ENCODE measurements at regions not wholly inside any gene's neighbourhood (a gene's known extent, or its start where the extent isn't known, plus 50 kb on each side); places are given as distances from the start of the nearest gene placed in this dataset.

GRCh38 chr7:131964203-131964602, 407.8 kb upstream of the PODXL start:
- Mint-ChIP-seq H3K27ac (no peak overlapping the region), H3K4me3 (no peak overlapping the region), H3K4me1 (ENCODE audit: low read depth) (no peaks in the 10 kb centered on the region), H3K9me3 (no peaks in the 10 kb centered on the region), H3K36me3 (ENCODE audit: low read depth) (no peaks in the 10 kb centered on the region), H3K27me3 (no peaks in the 10 kb centered on the region)
- intact Hi-C loops (cut with micrococcal nuclease), result no loop called here

DNA sequence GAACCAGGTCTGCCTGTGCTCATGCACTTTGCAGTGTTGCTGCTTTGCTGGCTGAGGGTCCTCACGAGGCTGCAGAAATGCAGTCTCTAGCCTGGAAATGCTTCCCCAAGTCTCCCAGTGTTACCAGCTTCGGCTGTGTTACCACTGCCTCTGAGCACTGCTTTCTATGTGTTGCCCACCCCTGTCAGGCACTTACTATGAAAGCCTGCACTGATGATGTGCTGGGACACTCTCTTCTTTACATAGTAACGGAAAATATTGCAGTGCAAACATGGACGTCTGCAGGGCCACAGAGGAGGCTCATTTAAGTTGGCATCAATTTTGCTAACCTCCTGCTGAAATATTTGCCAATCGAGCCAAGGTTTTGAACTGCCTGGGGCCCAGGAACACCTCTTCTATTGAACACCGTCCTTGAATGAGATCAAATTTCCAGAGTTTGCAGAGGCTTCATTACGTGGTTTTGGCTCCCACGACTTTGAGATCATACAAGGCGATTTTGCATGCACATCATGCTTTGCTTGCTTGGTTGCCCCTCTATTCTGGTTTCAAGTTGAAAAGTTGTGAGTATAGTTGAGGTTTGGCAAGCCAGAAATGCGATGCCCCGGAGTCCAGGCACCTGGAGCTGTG, 404.7 kb upstream of the PODXL start:
- no peaks in the 10 kb centered on the region for H3K36me3 Mint-ChIP-seq (ENCODE audit: low read depth)
- H3K27me3 Mint-ChIP-seq, result no peaks in the 10 kb centered on the region
- no peak overlapping the region for H3K4me3 Mint-ChIP-seq
- no peak overlapping the region for H3K27ac Mint-ChIP-seq
- no peaks in the 10 kb centered on the region for H3K4me1 Mint-ChIP-seq (ENCODE audit: low read depth)
- no peaks in the 10 kb centered on the region for H3K9me3 Mint-ChIP-seq
- intact Hi-C loops (cut with micrococcal nuclease), result no loop called here

DNA sequence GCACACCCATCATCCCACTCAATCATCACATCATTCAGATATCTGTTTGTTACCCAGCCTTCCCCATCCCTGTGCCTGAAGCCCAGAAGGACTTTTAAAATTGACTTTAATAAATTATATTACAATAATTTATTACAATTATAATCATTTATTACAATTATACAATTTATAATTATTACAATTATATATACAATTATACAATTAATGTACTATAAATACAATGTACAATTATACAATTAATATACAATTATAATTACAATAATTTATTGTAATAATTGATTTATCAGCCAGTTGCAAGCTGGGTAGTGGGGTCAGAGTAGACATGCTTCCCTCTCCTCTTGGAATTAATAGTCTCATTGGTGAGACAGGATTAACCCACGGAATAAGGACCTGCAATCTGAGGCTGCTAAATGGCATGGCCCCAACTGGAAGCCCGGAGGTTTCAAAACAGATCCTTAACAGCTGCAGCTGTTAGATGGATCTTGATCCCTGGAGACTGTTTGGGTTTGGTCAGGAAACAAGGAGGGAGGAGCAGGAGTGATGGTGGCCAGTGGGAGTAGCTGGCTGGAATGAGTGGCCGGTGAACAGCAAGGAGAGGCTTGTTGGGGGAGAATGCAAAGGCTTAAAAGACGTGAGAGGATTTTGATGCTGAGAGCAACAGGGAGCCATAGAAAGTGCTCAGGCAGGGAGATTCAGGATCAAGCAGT, 402.8 kb upstream of the PODXL start:
- Mint-ChIP-seq H3K27ac (no peak overlapping the region), H3K27me3 (peaks cover 2% of the 10 kb centered on the region)

DNA sequence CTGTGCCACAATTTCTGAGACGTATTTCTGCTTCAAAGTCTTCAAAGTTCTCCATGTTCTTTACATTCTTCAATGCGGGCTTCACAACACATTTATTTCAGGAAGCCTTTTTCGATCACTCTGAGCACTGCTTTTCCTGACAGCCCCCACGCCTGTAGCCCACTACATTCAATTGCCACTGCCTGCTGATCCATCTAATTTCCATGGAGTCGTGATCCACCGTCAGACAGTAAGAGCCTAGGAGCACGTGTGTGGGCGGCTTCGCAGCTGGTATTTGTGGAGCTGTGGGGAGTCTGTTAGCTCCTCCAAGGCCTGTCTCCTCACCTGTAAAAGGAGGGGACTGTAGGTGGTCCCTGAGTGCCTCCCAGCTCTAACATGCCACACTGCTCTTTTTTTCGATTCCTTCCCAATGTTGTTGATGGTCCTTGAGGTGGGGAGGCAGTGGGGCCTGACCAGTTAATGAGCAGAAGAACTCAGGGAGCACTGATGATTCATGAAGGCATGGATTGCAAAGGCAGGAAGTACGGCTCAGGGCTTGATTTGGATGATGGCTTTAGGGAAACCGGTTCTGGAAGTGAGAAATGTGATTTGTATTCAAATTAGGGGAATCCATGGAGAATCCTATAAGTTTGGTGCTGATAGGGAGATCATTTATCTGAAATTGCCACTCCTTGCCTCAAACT, 401.1 kb upstream of the PODXL start:
- no peaks in the 10 kb centered on the region for H3K36me3 Mint-ChIP-seq (ENCODE audit: low read depth)
- peaks cover 4% of the 10 kb centered on the region for H3K27me3 Mint-ChIP-seq
- H3K9me3 Mint-ChIP-seq, result no peaks in the 10 kb centered on the region
- no peak overlapping the region for H3K4me3 Mint-ChIP-seq
- H3K27ac Mint-ChIP-seq, result no peak overlapping the region
- H3K4me1 Mint-ChIP-seq (ENCODE audit: low read depth), result no peaks in the 10 kb centered on the region
- intact Hi-C loops (cut with micrococcal nuclease), result no loop called here

More for the DNA sequence above, 402.8 kb upstream of the PODXL start:
- Mint-ChIP-seq H3K4me1 (ENCODE audit: low read depth) (no peaks in the 10 kb centered on the region), H3K36me3 (ENCODE audit: low read depth) (no peaks in the 10 kb centered on the region), H3K9me3 (no peaks in the 10 kb centered on the region), H3K4me3 (no peak overlapping the region)
- intact Hi-C loops (cut with micrococcal nuclease), result no loop called here

- Mint-ChIP-seq H3K4me3 (no peak overlapping the region), H3K27ac (no peak overlapping the region), H3K36me3 (ENCODE audit: low read depth) (no peaks in the 10 kb centered on the region), H3K9me3 (no peaks in the 10 kb centered on the region), H3K4me1 (ENCODE audit: low read depth) (no peaks in the 10 kb centered on the region), H3K27me3 (peaks cover 4% of the 10 kb centered on the region)
- intact Hi-C loops (cut with micrococcal nuclease), result no loop called here
These were observed 400.4 kb upstream of the PODXL start for GRCh38 chr7:131956864-131957263.

- no peaks in the 10 kb centered on the region for H3K4me1 Mint-ChIP-seq (ENCODE audit: low read depth)
- H3K9me3 Mint-ChIP-seq, result no peaks in the 10 kb centered on the region
- no peak overlapping the region for H3K4me3 Mint-ChIP-seq
- no peaks in the 10 kb centered on the region for H3K36me3 Mint-ChIP-seq (ENCODE audit: low read depth)
- H3K27ac Mint-ChIP-seq, result no peak overlapping the region
- intact Hi-C loops (cut with micrococcal nuclease), result no loop called here
- H3K27me3 Mint-ChIP-seq, result peaks cover 4% of the 10 kb centered on the region
These were observed 399.3 kb upstream of the PODXL start for GRCh38 chr7:131955679-131956078.

GRCh38 chr7:131953184-131953583, 396.8 kb upstream of the PODXL start:
- Mint-ChIP-seq H3K4me1 (ENCODE audit: low read depth) (no peaks in the 10 kb centered on the region), H3K4me3 (no peak overlapping the region), H3K27ac (no peak overlapping the region), H3K9me3 (no peaks in the 10 kb centered on the region), H3K36me3 (ENCODE audit: low read depth) (no peaks in the 10 kb centered on the region), H3K27me3 (peaks cover 6% of the 10 kb centered on the region)
- intact Hi-C loops (cut with micrococcal nuclease), result no loop called here

- Mint-ChIP-seq H3K27me3 (peaks cover 7% of the 10 kb centered on the region), H3K9me3 (no peaks in the 10 kb centered on the region), H3K36me3 (ENCODE audit: low read depth) (no peaks in the 10 kb centered on the region), H3K4me1 (ENCODE audit: low read depth) (no peaks in the 10 kb centered on the region), H3K27ac (no peak overlapping the region), H3K4me3 (no peak overlapping the region)
- intact Hi-C loops (cut with micrococcal nuclease), result no loop called here
These were observed 395.9 kb upstream of the PODXL start for GRCh38 chr7:131952365-131952764.

DNA sequence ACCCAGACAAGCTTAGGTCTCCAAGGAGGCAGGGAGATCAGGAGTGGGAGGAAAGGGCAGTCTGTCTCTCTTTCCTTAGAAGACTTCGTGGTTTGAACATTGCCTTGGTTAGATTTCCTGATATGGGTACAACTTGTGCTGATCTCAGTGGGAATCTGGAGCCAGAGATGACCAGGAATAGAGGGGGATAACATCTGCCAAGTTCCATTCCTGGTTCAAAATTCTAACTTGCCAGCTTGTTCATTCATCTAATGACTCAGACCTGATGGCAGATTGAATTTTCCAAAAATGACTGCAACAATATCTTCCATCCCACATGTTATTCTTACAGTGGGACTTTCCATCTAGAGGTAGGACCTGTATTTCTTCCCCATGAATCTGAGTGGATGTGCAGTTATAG, 394.3 kb upstream of the PODXL start:
- no peak overlapping the region for H3K4me3 Mint-ChIP-seq

GRCh38 chr7:131949659-131950058, 393.2 kb upstream of the PODXL start:
- intact Hi-C loops (cut with micrococcal nuclease), result loop anchor here (5.0 kb wide), 1 partner anchor 633 kb away; no protein-coding TSS in a partner anchor
- Mint-ChIP-seq H3K9me3 (no peaks in the 10 kb centered on the region), H3K27ac (no peak overlapping the region), H3K4me1 (ENCODE audit: low read depth) (no peaks in the 10 kb centered on the region), H3K36me3 (ENCODE audit: low read depth) (no peaks in the 10 kb centered on the region), H3K4me3 (no peak overlapping the region), H3K27me3 (peaks cover 25% of the 10 kb centered on the region)

More for the DNA sequence above, 394.3 kb upstream of the PODXL start:
- Mint-ChIP-seq H3K27ac (no peak overlapping the region), H3K27me3 (peaks cover 19% of the 10 kb centered on the region), H3K9me3 (no peaks in the 10 kb centered on the region), H3K36me3 (ENCODE audit: low read depth) (no peaks in the 10 kb centered on the region), H3K4me1 (ENCODE audit: low read depth) (no peaks in the 10 kb centered on the region)
- intact Hi-C loops (cut with micrococcal nuclease), result no loop called here

DNA sequence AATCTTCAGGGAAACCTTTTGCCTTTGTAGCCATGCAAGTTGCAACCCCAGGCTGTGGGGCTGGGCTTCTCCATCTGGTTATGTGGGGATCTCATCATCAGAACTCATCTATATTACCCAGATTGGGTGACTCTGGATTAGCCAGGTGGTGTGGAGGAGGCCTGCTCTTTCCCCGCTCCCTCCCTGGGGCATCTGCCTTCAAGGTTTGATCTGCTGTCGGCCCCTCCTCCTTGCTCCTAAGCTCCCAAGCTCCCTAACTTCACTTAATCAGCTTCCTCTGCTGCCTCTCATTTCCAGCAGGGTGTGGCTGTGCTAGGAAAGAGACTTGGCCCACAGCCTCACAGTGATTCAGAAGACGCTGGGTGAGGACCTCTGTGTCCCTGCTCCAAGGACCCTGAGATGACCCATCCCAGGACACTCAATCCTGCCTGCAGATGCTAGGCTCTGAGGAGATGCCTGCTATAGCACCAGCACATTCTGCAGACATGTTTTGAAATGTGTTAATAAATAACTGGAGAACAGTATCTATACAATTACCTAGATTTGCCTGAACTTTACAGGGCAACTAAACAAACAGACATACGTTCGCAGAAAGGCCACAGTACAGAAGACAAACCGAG, 392.1 kb upstream of the PODXL start:
- Mint-ChIP-seq H3K4me1 (ENCODE audit: low read depth) (no peaks in the 10 kb centered on the region), H3K4me3 (no peak overlapping the region), H3K9me3 (no peaks in the 10 kb centered on the region), H3K27me3 (peaks cover 34% of the 10 kb centered on the region), H3K36me3 (ENCODE audit: low read depth) (no peaks in the 10 kb centered on the region), H3K27ac (no peak overlapping the region)
- intact Hi-C loops (cut with micrococcal nuclease), result loop anchor here (5.0 kb wide), 1 partner anchor 634 kb away; no protein-coding TSS in a partner anchor

DNA sequence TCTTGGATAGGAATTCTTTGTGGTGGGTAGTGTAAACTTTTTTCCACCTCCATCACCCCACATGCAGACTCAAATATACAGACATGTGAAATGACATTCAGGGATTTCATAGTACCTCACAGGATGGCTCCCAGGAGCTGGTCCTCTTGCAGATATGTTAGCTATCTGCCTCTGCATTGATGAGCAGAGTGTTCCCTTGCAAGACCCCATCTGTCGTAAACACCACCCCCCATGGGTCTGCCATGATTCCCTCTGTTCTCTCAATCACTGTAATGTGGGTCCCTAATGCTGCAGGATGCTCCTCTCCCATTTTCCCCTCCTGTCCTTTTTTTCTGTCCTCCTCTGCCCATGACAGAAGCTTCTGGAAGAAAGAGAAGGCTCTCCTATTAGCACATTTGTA, 391.2 kb upstream of the PODXL start:
- intact Hi-C loops (cut with micrococcal nuclease), result loop anchor here (5.0 kb wide), 1 partner anchor 635 kb away; no protein-coding TSS in a partner anchor
- no peaks in the 10 kb centered on the region for H3K36me3 Mint-ChIP-seq (ENCODE audit: low read depth)
- peaks cover 33% of the 10 kb centered on the region for H3K27me3 Mint-ChIP-seq
- H3K27ac Mint-ChIP-seq, result no peak overlapping the region
- H3K9me3 Mint-ChIP-seq, result no peaks in the 10 kb centered on the region
- no peaks in the 10 kb centered on the region for H3K4me1 Mint-ChIP-seq (ENCODE audit: low read depth)
- no peak overlapping the region for H3K4me3 Mint-ChIP-seq

DNA sequence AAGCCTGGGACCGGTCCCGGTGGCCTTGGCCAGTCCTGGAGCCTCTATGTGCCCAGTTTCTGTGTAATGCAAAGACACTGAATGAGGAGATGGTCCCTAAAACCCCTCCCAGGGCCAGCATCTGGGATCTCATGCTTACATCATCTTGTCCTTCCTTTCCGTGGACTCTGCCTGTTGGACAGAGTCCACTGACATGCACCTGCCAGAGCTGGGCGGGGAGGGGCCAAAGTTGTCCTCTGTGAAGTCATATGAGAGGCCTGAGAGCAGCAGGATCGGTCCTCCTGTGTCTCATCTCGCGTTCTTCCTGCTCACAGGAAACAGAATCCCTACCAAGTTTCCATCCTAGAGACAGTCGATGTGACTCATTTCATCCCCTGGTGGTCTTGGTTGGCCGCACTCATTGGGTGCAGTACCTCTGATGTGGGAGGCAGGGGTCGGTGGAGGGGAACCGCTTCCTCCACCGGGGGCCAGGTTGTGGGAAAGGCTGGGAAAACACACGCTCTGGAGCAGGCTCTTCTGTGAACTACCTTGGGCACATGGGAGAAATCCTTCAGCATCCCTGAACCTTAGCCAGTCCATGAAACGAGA, 389.6 kb upstream of the PODXL start:
- Mint-ChIP-seq H3K27ac (no peak overlapping the region), H3K4me3 (no peak overlapping the region), H3K4me1 (ENCODE audit: low read depth) (no peaks in the 10 kb centered on the region), H3K27me3 (peaks cover 33% of the 10 kb centered on the region), H3K9me3 (no peaks in the 10 kb centered on the region), H3K36me3 (ENCODE audit: low read depth) (no peaks in the 10 kb centered on the region)
- intact Hi-C loops (cut with micrococcal nuclease), result loop anchor here (5.0 kb wide), 1 partner anchor 636 kb away; no protein-coding TSS in a partner anchor
